Fibroblast of lung (primary cell): ENCODE measurements at regions not wholly inside any gene's neighbourhood (a gene's known extent, or its start where the extent isn't known, plus 50 kb on each side); places are given as distances from the start of the nearest gene placed in this dataset.

Experiments used
- EZH2 ChIP-seq: IDR thresholded peaks from 2 replicates; pipeline ENCODE4 v1.5.1; 2012; ENCODE audit warnings: low read length, control low read depth, mild to moderate bottlenecking; ENCODE audit errors: missing control alignments
- TF ChIP-seq, protein P1 (sequence below), 2 donors: IDR thresholded peaks in 1 of 2; conservative IDR thresholded peaks in 1 of 2; 1 replicate in 1 of 2; 2 replicates in 1 of 2; pipeline ENCODE4 v1.5.1; 2011 to 2012; ENCODE audit warnings: low read length in 2 of 2, control low read depth in 1 of 2, inconsistent platforms in 1 of 2, low read depth in 1 of 2, mild to moderate bottlenecking in 1 of 2

DNA sequence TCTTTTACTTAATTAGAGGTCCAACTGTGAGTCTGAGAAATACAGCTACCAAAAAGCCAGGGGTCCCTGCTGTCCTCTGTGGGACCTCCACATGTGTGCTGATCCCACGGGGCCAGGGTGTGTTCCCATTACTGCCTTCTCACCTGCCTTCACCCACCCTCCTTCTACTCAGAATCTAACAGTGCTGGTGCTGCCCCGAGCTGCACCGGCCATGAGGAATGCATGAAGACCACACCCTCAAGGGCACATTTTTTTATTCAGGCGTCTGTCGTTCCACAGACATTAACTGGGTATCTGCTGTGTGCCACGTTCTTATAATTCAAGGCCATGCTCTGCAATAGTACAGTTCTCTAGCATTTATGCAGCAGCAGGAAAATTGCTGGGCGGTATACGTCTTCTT lies 188.5 kb upstream of the PFKP start:
- TF ChIP-seq, protein P1, sequence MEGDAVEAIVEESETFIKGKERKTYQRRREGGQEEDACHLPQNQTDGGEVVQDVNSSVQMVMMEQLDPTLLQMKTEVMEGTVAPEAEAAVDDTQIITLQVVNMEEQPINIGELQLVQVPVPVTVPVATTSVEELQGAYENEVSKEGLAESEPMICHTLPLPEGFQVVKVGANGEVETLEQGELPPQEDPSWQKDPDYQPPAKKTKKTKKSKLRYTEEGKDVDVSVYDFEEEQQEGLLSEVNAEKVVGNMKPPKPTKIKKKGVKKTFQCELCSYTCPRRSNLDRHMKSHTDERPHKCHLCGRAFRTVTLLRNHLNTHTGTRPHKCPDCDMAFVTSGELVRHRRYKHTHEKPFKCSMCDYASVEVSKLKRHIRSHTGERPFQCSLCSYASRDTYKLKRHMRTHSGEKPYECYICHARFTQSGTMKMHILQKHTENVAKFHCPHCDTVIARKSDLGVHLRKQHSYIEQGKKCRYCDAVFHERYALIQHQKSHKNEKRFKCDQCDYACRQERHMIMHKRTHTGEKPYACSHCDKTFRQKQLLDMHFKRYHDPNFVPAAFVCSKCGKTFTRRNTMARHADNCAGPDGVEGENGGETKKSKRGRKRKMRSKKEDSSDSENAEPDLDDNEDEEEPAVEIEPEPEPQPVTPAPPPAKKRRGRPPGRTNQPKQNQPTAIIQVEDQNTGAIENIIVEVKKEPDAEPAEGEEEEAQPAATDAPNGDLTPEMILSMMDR (conservative IDR thresholded peaks at IDR 0.05 in 1 of 2, IDR thresholded peaks at IDR 0.05 in 1 of 2; ENCODE audit: low read depth in 1 of 2, low read length in 2 of 2): no peak
- no peak for TF ChIP-seq EZH2
